AG08395 (cell line): ENCODE measurements at regions not wholly inside any gene's neighbourhood (a gene's known extent, or its start where the extent isn't known, plus 50 kb on each side); places are given as distances from the start of the nearest gene placed in this dataset.
A peak's percentile ranks its signal among the peaks of the same experiment; 100 is the strongest.

ENCODE experiments used
- DNase-seq: peaks from one replicate; pipeline ENCODE4 v3.0.0; 2012; ENCODE audit warnings: mixed read lengths, low spot score

- no peak for DNase-seq
Observed at GRCh38 chr2:14910654-14911053, 278.1 kb downstream of the LRATD1 start.

- no peak for DNase-seq
Observed at GRCh38 chr2:14915983-14916382, 283.5 kb downstream of the LRATD1 start.

- no peak for DNase-seq
Observed at GRCh38 chr2:14923820-14924580, 291.5 kb downstream of the LRATD1 start.

GRCh38 chr2:14925471-14925870 is 293.0 kb downstream of the LRATD1 start:
- DNase-seq: no peak

GRCh38 chr2:14927021-14927564 is 294.6 kb downstream of the LRATD1 start:
- no peak for DNase-seq

- DNase-seq: no peak
Observed at GRCh38 chr2:14928056-14928455, 295.5 kb downstream of the LRATD1 start.

- no peak for DNase-seq
Observed at GRCh38 chr2:14930441-14930840, 297.9 kb downstream of the LRATD1 start.

GRCh38 chr2:14932285-14932684 is 299.8 kb downstream of the LRATD1 start:
- DNase-seq: no peak

- no peak for DNase-seq
Observed at GRCh38 chr2:14933753-14934152, 301.2 kb downstream of the LRATD1 start.

- no peak for DNase-seq
Observed at GRCh38 chr2:14936426-14936825, 303.9 kb downstream of the LRATD1 start.

GRCh38 chr2:14937336-14937735 is 304.8 kb downstream of the LRATD1 start:
- DNase-seq: no peak

- peak; percentile 5 for DNase-seq
Observed at GRCh38 chr2:14941151-14941631, 308.7 kb downstream of the LRATD1 start.

GRCh38 chr2:14942987-14943386 is 310.5 kb downstream of the LRATD1 start:
- no peak for DNase-seq

- DNase-seq: peak; percentile 21
Observed at GRCh38 chr2:14944562-14945346, 312.2 kb downstream of the LRATD1 start.

GRCh38 chr2:14951569-14952285 is 319.2 kb downstream of the LRATD1 start:
- DNase-seq: no peak

GRCh38 chr2:14952400-14952963 is 320.0 kb downstream of the LRATD1 start:
- DNase-seq: no peak

GRCh38 chr2:14960686-14961324 is 328.3 kb downstream of the LRATD1 start:
- no peak for DNase-seq

- DNase-seq: no peak
Observed at GRCh38 chr2:14967729-14968128, 335.2 kb downstream of the LRATD1 start.

- peak; percentile 38 for DNase-seq
Observed at GRCh38 chr2:14975381-14975780, 342.9 kb downstream of the LRATD1 start.

GRCh38 chr2:14977021-14977420 is 344.5 kb downstream of the LRATD1 start:
- no peak for DNase-seq

GRCh38 chr2:14978845-14979244 is 346.3 kb downstream of the LRATD1 start:
- no peak for DNase-seq
